Left lobe of liver (tissue), 2 donors: ENCODE measurements at regions not wholly inside any gene's neighbourhood (a gene's known extent, or its start where the extent isn't known, plus 50 kb on each side); places are given as distances from the start of the nearest gene placed in this dataset.

Experiments used
- ATAC-seq: fragments of 200-7000 bp; cut with Tn5 transposase; one replicate; pipeline ENCODE4 v1.9.1; 2020; ENCODE audit warnings: mild to moderate bottlenecking, moderate library complexity
- DNase-seq: peaks from one replicate; pipeline ENCODE4 v3.0.0-alpha.2; 2020; ENCODE audit warnings: low spot score
- donor health status: DM: no; HTN: no; CAD: no; lungs with moderate emphysema.
- donor health status: DM: no; HTN: yes; CAD: no.

DNA sequence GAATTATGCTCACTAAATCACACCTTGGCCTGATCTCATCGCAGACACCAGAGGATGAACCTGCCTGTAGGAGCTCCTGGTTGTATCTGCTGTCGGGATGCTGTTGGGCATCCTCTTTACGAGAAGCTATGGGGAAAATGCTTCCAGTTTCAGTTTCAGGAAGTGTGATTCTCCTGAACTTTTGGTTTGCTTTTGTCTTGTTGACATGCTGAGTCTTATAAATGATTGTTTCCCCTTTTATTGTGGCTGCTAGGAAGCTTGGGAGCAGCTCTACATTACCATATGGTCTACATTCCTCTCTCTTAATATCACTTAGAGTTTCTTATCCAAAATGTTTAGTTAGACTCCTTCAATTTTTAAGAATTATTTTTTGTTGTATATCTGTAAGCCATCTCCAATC, 227.5 kb downstream of the MTX2 start:
- ATAC-seq (peak; percentile 16), DNase-seq (no peak)

DNA sequence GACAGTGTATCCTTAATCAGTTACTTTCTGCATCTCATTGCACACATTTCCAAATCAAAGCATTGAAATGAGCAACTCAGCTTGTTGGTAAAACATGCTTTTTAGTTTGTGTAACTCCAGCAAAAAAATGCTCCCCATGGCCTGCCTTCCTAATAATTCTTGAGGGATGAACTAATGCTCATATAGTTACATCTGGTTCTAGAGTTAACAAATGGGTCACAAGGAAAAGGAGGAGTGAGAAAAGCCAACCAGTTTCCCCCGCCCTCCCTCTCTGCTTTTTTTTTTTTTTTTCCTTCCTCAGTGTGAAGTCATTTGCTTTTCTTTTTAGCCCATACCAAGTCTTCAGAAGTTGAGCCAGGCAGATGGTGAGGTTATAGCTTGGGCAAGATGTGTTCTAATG, 231.7 kb downstream of the MTX2 start:
- DNase-seq (no peak), ATAC-seq (no peak)

DNA sequence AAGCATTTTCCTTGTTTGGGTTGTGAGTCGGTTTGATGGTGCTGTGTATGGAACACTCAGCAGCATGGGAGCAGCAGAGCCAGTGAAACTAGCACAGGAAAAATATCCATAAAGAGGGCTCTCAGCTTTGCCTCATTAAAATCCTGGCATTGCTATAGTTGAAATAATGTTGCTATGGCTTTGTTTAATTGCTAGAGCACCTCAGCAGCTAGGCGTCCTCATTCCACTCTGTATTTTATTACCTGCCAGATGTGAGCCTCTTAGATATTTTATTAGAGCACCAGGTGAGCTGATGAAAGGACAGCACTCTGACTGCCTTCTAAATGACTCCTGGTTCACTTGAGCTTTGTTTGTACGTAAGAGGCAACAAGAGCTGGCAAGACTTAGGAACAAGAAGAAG, 232.4 kb downstream of the MTX2 start:
- DNase-seq (no peak), ATAC-seq (no peak)

DNA sequence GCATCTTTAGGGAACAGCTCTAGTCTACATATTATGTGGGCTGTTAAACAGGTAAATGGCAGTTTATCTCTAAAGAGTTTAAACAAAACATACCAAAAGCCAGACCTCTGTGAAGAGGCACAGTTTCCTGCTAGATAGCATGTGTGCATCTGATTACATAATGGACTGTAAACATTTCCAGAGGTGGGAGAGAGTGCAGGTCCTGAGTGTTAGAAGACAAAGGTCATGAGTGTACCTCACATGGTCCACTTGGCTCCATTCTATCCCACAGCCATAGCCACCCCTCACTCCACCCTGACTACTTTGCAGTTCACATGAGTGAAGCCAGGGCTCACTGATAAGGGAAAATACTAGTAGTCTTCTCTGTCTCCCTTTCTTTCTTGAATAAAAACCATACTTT, 233.4 kb downstream of the MTX2 start:
- ATAC-seq = peak; percentile 97
- DNase-seq = peak; percentile 62

DNA sequence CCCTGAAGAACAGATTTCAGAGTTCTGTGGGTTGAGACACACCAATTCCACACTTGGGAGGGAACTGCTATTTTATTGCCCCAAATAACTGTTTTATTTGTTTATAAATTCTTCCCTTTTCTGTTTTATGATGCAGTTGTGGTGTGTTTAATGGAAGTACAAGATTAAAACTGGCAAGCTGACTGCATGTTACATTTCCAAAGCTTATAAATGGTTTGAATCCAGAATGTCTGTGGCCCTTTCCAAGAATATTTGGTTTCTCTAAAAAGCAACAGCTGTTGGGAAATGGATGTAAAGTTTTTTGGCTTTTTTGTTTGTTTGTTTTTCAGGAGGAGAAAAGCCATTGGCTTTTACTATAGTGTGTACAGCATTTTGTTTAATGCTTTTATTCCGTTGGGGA, 234.5 kb downstream of the MTX2 start:
- no peak for ATAC-seq
- no peak for DNase-seq

DNA sequence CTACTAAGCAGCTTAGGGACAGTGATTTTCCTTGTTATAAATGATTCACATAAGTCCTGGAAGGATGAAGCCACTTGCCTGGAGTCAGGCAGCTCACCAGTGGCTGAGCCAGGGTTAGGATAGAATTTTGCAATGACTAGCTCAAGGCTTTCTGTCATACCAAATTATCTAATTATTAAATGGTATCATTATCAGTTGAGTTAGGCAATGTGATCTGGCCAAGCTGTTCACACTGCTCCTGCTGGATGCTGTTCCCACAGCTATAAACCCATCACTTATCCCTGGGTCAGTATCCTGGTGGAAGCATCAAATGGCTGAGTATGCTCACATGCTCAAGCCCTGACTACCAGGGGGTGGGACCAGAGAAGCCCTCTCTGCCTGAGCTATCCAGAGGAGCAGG, 235.2 kb downstream of the MTX2 start:
- DNase-seq = no peak
- ATAC-seq = no peak

DNA sequence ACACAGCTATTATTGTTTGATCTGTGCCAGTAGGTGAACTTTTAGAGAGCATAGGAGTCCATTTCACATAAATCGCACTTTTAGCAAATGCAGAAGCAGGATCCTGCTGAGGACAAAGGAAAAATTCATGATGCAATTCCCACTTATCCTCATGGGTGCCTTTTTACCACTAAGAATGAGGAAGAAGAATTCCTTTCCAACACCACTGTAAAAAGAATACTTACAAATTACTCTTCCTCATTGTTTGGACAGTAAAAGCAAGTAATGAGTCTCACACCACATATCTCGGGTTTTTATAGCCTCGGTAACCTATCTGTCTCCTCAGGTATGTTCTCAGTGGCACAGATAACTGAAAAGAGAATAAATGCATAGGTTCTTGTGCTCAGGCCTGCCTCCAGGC, 238.5 kb downstream of the MTX2 start:
- DNase-seq (no peak), ATAC-seq (no peak)

DNA sequence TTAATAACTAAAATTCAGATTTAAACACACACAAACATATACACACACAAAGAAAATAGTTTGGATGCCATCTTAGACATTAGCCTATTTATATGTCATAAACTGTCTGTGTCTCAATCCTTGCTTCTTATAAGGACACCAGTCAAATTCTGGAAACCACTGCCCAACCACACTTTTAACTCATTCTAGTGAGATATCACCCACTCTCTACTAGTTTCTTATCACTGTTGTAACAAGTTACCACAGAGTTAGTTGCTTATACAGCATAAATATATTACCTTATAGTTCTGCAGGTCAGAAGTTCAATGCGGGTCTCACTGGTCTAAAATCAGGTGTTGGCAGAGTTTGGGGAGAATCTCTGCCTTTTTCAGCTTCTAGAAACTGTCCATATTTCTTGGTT, 239.1 kb downstream of the MTX2 start:
- DNase-seq (no peak), ATAC-seq (no peak)

DNA sequence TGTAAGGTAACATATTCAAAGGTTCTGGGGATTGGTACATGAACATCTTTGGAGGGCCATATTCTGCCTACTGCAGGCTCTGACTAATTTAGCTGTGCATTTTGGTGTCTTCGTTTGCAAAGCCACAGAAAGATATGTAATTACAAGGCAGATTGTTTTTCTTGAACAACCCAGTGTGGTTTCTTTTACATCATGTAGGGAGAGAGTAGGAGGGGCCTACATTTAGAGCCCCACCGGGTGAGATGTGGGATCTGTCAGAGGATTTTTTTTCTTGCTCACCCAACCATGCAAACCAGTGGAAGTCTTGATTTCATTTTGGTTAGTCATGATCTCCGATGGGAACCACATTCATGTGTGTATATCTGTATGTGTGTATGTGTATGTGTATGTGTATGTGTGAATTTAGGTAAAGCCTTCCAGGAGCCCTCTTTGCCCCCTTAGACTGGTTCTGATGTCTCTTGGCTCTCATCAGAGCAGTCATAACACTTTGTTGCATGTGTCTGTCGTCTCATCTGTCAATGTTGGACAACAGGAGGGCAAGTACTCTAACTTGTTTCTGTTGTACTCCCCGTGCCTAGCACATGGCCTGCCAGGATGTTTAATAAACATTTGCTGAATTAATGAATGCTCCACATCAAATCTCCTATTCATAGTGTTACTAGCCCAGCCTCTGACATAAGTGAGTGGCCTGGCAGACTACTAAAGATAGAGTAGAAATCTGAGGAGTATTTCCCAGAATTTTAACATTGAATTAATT, 239.9 kb downstream of the MTX2 start:
- DNase-seq (no peak), ATAC-seq (no peak)

DNA sequence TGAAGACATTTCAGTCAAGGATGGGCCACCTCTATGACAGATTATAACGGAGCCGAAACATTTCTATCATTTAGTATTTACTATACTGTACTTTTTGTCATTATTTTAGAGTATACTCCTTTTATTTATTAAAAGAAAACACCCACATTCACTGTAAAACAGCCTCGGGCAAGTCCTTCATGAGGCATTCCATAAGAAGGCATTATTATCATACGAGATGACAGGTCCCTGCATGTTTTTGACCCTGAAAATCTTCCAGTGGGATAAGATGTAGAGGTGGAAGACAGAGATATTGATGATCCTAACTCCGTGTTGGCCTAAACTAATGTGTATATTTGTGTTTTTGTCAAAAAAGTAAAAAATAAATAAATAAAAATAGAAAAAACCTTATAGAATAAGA, 245.0 kb downstream of the MTX2 start:
- DNase-seq (no peak), ATAC-seq (no peak)

DNA sequence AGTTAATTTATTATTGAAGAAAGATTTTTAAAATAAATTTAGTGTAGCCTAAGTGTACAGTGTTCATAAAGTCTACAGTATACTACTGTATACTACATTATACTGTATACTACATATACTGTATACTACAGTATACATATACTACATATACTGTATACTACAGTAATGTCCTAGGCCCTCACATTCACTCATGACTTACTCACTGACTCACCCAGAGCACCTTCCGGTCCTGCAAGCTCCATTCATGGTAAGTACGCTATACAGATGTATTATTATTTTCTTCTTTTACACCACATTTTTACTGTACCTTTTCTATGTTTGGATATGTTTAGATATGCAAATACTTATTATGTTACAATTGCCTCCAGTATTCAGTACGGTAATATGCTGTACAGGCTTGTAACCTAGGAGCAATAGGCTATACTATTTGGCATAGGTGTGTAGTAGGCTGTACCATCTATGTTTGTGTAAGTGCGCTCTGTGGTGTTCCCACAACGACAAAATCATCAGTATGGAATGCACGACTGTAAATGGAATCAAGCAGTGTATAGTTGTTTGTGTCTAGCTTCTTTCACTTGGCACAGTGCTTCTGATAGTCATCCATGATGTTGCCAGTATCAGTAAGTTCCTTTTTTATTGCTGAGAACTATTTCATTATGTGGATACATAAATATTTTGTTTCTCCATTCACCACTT, 245.7 kb downstream of the MTX2 start:
- DNase-seq (no peak), ATAC-seq (no peak)

DNA sequence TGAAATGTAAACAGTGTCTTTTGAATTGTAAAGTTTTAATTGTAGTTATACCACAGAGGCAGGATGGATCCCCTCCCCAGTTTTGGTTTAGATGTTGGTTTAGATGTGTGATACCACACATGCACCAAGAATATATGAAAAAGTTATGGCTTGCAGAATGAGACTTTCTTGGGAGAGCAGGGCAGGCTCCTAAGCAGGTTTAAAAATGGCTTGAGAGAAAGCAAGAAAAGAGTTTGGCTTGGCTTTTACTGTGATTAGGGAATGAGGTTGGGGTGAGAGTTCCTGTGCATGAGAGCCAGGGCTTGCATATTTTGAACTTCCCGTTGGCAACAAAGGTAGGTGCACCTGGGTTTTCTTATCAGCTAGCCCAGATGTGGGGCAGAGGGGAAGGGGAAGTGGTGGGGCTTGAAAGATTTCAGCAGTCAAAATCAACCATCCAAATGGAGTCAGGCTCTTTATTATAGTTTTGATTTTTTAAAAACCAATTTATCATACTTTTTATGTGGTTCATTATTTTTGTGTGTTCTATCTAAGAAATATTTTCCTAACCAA, 246.9 kb downstream of the MTX2 start:
- no peak for DNase-seq
- ATAC-seq = no peak

DNA sequence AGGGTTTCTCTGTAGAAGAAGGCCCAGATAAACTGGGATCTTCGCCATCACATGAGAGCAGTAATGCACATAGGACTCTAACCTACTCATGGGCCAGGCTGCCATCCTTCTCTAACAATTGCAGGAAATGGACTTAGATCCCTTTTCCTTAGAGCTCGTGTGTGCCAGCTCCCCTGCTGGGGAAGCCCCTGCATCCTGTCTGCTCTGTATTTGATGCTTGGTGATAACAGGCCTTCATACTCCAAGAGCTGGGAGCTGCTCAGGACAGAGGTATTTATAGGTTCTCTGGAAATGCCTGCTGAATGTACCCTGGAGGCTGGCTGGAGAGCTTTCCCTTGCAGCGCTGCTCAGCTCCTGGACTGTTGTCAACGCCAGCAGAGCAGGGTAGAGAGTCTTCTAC, 249.6 kb downstream of the MTX2 start:
- DNase-seq (no peak), ATAC-seq (no peak)

DNA sequence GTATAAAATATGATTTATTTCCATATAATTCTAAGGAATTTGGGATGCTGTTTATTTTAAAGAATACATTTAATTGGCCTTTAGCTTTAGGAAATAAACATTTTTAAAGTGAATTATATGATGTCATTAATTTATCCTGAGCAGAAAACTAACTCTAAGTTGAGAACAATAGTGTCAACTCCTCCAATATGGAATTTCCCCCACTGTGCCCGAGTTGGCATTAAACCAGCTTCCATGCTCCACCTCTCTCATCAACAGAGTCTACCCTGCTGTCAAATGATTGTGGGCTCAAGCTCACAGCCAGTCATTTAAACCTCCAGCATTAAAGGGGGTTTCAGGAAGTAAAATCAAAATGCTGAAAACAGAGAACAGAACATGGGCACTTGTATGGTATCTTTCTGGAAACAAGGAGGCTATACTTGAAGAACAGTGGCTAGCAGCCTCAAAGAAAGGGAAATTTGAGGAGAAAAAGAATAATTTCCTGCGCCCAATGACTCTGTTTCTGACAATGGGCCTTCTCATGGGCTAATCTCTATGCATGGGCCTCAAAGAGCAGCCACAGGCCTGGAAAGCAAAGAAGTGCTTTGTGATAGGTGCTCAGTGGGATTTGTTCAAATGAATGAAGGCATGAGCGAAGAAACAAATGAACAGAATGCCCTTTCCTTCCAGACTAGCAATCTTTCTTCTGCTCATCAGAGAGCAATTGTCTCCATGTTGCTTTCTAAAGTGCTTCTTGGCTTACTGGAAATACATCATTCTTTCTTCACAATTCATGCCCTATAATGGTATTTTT, 252.8 kb downstream of the MTX2 start:
- no peak for ATAC-seq

DNA sequence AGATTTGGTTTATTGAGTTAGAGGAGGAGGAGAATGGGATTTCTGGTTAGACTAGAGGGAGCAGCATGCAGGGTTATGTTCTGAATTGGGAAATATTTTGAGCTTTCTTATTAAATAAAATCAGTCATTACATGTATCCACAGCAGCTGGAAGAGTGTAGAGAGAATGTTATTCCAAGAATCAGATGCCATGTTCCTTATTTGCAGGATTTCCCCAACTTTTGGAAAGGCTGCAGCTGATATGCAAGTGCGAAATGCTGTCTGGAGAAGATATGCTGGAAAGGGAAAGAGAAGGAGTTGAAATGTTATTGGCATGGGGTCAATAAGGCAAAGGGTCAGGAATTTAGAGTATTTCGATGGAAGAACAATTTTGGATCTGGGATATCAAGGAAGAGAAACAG, 255.8 kb downstream of the MTX2 start:
- DNase-seq (no peak), ATAC-seq (no peak)

More for the DNA sequence above, 252.8 kb downstream of the MTX2 start:
- DNase-seq = no peak

DNA sequence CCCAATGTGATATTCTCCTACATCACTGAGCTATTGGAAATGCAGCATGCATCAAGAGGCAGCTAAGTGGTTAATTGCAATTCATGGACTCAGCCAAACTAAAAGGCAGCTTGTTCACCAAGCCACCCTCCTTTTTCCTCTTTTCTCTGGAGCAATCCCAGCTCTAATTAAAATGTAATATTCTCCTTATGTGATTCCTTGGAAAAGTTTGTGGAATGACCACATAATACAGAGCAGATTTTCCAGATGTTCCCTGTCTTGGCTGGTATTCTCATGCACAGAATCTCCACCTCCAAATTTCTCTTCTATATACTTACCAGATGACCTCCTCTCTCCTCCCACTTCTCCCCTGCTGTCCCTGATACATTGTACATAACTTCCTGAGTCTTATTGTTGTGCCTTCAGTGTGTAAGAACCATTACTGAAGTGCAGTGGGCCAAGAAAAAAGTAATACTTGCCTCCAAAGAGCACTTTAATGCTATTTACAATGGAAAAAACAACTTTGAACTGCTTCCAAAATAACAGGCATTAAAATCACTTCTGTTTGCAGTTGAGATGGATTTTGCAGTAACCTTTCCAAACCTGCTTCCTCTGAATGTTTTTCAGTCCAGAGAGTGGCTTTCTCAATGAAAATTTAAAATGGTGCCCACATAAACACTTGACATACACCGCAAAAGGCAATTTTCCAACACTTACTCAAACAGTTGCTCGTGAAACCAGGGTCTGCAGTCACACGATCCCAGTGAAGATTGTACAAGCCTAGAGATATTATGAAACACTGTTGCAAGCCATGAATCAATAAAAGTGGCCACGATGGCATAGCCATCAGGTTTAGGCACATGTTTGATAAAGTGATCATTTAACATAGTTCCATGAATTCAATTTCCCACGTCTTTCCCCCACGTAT, 258.0 kb downstream of the MTX2 start:
- DNase-seq = no peak
- ATAC-seq = peak; percentile 68

DNA sequence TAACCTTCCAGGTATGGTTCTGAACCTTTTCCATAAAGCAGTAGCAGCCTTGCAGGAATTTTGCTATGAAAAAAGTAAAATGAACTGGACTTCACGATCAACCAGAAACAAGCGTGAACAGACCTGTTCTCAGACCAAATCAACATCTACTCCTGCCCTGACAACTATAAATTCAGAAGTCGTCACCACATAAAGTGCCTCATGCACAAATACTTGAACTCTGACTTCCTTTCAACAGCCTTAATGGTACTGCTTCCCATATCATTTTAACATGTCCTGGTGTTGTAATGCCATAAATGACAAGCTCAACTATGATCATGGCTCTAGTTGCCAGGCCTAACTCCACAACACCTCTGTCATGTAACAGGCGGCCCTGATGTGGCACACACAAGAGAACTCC, 262.4 kb downstream of the MTX2 start:
- DNase-seq = no peak
- no peak for ATAC-seq

DNA sequence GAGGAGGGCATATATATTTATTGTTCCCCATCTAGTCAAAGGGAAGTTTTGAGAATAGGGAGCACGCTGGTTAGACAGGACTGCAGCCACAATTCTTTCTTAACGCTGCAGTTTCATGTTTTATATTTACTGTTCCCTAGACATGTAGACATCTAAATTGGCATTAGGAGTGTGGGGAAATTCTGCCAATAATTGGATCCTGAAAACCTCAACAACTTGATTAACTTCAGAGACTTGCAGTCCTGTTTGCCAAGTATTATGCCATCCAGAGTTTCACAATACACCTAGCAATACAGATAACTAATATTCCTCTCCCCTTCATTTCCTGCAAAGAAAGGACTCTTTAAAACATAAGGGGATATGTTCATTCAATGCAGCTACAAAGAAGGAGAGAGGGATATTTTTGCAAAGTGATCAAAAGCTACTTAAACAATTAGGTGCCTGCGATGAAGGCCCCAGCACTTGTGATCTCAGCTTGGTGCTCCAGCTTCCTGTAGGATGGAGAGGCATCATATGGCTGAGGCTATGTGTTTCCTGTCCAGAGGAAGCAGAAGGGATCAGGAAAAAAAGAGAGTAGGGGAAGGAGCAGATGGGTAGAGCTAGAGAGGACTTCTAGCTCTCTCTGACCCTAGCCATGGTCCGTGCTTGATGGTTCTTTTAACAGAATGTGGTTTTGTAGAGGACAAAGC, 264.4 kb downstream of the MTX2 start:
- ATAC-seq (peak; percentile 87), DNase-seq (no peak)

DNA sequence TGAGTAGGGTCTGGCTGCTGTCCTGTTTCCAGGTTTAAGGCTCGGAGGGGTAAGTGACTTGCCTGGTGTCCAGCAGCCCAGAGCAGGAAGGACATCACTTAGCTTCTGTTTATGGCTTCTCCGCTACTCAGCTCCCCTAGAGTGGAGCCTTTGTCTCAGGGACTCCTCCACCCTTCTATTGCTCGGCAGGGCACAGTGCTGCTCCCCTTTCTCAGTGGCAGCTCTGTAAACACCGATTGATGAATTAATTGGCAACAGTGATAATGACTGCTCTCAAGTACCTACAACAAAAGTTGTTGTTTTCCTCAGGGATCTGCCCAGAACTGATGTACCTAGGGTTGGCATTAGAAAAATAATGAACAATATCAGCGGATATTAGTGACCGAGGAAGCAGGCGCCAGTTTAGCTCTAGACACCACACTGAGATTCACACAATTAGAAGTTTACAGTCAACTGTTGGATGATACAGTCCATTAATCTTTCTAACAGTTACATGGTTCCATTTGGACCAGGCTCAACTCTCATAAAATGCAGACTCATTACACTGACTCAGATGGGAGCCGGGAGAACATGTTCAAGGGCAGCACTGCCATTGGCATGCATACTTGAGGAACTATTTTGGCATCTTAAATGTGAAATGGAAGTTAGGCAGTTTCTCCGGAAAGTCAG, 265.7 kb downstream of the MTX2 start:
- ATAC-seq (no peak), DNase-seq (no peak)
